ENCODE measurements at regions not wholly inside any gene's neighbourhood (a gene's known extent, or its start where the extent isn't known, plus 50 kb on each side); places are given as distances from the start of the nearest gene placed in this dataset. TPM values are rescaled to one million over a fixed set of nuclear protein-coding genes. Genes with fewer than 3 reads are reported as not detected.
"Not testable (repeated sequence)": the region's sequence is repeated elsewhere in the genome, so short reads cannot be mapped to it uniquely, and the experiment has no call there.

DNA sequence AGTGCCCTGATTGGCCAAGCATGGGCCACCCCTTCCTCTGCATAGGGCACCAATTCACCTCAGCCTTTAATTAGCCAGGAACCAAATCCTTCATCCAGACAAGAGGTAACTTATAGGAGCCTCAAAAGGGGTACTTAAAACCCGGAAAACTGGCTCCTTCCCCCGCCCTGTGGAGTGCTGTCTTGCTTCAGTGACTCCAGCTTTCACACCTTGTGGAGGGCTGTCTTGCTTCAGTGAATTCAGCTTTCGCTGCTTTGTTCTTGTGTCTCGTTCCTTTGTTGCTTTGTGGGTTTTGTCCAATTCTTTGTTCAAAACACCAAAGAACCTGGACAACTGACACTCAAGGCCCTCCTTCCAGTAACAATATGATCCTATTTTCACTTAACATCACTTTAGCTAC is 82.2 kb upstream of the FRG1 start:
- DNase-seq (ENCODE audit: low spot score in 2 of 2): no peak

DNA sequence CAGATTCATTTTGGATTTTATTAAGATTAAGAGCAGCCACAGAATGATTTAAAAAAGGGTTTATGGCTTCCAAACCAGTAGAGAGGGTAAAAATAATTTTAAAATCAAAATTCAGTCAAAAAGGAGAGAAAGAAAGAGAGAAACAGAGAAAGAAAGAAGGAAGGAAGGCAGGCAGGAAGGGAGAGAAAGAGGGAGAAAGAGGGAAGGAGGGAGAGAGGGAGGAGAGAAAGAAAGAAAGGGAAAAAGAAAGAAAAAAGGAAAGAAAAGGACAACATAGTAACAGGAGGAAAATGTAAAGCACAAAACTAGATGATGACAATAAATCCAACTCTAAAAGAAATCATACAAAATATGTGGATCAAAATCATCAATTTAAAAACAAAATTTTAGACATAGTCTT is 79.6 kb upstream of the FRG1 start:
- DNase-seq (ENCODE audit: low spot score in 2 of 2) (no peak), FAIRE-seq (no peak)

More for the DNA sequence above, 82.2 kb upstream of the FRG1 start:
- no peak for FAIRE-seq

DNA sequence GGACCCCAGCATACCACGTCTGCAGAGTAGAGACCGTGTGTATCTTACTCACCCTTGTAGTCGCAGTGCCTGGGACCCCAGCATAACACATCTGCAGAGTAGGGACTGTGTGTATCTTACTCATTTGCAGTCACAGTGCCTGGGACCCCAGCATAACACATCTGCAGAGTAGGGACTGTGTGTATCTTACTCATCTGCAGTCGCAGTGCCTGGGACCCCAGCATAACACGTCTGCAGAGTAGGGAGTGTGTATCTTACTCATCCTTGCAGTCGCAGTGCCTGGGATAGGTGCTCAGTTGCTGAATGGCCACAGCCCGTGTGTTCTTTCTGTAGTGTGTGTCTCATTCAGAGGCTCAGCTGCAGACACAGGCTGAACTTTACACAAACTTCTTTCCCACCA is 71.4 kb upstream of the FRG1 start:
- DNase-seq (ENCODE audit: low spot score in 2 of 2) (no peak), FAIRE-seq (no peak)

DNA sequence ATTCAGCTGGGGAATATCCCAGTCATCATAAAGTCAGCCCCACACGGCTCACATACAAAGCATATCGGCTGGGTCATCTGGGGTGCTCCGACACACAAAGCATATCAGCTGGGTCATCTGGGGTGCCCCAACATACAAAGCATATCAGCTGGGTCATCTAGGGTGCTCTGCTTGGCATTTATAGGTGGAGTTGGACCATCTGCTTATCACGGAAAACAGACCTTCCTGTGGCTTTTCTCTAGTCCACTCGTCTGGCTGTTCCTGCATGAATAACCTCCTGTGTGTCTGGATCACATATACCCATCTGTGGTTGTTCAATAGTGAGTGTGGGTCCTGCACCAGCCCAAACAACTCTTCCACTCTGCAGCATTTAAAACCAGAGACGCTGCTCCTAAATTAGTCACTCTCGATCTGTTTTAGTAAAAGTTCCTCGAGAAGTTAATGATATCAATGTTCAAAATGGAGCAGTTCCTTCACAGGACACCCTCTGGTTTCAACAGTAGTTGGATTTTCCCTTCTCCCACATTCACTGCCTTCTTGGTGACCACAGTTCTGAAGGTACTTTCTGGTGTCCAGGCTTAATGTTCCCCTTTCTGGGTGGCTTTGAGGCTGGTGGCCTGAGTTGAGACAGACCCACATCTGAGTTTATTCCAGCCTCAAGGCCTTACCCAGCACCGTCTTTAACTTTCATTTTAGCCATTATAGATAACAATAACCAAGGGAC is 70.0 kb upstream of the FRG1 start:
- FAIRE-seq (no peak), DNase-seq (ENCODE audit: low spot score in 2 of 2) (no peak)

DNA sequence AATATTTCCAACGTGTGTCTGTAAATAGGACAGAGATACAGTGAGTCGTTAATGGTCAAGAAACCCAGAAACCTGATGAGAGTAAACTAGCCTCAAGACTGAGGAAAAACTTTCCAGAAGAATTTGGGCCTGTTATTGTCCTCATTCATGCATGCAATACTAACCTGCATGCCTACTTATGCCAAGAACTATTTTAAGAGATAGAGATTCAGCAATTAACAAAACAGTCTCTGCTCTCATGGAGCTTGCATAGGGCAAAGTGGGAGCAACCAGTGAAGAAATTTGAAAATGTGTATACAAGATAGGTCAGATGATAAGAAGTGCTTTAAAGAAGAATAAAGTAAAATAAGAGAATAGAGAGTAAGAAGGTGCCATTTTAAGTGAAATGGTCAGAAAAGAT is 66.1 kb upstream of the FRG1 start:
- no peak for DNase-seq (ENCODE audit: low spot score in 2 of 2)
- no peak for FAIRE-seq

DNA sequence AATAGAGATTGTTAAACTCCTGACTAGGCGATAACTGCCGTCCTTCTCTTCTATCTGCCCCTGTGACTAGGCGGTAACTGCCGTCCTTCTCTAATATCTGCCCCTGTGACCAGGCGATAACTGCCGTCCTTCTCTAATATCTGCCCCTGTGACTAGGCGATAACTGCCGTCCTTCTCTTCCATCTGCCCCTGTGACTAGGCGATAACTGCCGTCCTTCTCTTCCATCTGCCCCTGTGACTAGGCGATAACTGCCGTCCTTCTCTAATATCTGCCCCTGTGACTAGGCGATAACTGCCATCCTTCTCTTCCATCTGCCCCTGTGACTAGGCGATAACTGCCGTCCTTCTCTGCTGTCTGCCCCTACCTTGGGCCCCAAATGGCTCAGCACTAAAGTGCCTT is 59.5 kb upstream of the FRG1 start:
- DNase-seq (ENCODE audit: low spot score in 2 of 2); FAIRE-seq: not testable (repeated sequence)

DNA sequence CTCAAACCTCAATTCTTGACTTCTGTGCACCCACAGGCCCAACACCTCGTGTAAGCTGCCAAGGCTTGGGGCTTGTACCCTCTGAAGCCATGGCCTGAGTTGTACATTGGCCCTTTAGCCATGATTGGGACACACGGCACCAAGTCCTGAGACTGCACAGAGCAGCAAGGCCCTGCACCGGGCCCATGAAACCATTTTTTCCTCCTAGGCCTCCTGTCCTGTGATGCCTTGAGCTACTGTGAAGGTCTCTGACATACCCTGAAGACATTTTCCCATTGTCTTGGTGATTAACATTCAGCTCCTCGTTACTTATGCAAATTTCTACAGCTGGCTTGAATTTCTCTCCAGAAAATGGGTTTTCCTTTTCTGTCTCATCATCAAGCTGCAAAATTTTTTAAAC is 52.3 kb upstream of the FRG1 start:
- not testable (repeated sequence) for FAIRE-seq; DNase-seq (ENCODE audit: low spot score in 2 of 2)

Small RNAs in the stretch of these regions (small RNA-seq; reads per million reads assigned to genes)
- not detected for gene RNU1-51P
- gene RNU7-192P: not detected

All from frontal cortex (tissue), 4 donors.